Dermis blood vessel endothelial cell (primary cell): ENCODE measurements at regions not wholly inside any gene's neighbourhood (a gene's known extent, or its start where the extent isn't known, plus 50 kb on each side); places are given as distances from the start of the nearest gene placed in this dataset.
A peak's percentile ranks its signal among the peaks of the same experiment; 100 is the strongest.

Experiments used
- DNase-seq: peaks from one replicate; pipeline ENCODE4 v3.0.0; 2010

- DNase-seq, result no peak
Measured at GRCh38 chr1:22246755-22247480, 104.0 kb upstream of the WNT4 start.

- no peak for DNase-seq
Measured at GRCh38 chr1:22247527-22248245, 104.8 kb upstream of the WNT4 start.

GRCh38 chr1:22248746-22249145 is 105.8 kb upstream of the WNT4 start:
- DNase-seq, result no peak

- DNase-seq, result no peak
Measured at GRCh38 chr1:22249928-22250680, 107.2 kb upstream of the WNT4 start.

GRCh38 chr1:22250724-22251123 is 107.8 kb upstream of the WNT4 start:
- no peak for DNase-seq

- no peak for DNase-seq
Measured at GRCh38 chr1:22252251-22252650, 109.4 kb upstream of the WNT4 start.

GRCh38 chr1:22253012-22253790 is 110.3 kb upstream of the WNT4 start:
- no peak for DNase-seq

- DNase-seq, result no peak
Measured at GRCh38 chr1:22254756-22255155, 111.9 kb upstream of the WNT4 start.

- no peak for DNase-seq
Measured at GRCh38 chr1:22255341-22256212, 112.7 kb upstream of the WNT4 start.

GRCh38 chr1:22256213-22256512 is 113.3 kb upstream of the WNT4 start:
- no peak for DNase-seq

- no peak for DNase-seq
Measured at GRCh38 chr1:22257290-22258275, 114.7 kb upstream of the WNT4 start.

- no peak for DNase-seq
Measured at GRCh38 chr1:22258698-22259097, 115.8 kb upstream of the WNT4 start.

GRCh38 chr1:22259551-22260282 is 116.8 kb upstream of the WNT4 start:
- peak; percentile 29 for DNase-seq

- no peak for DNase-seq
Measured at GRCh38 chr1:22260860-22261432, 118.0 kb upstream of the WNT4 start.

GRCh38 chr1:22261580-22261979 is 118.7 kb upstream of the WNT4 start:
- no peak for DNase-seq

- DNase-seq, result no peak
Measured at GRCh38 chr1:22262583-22262982, 119.7 kb upstream of the WNT4 start.

GRCh38 chr1:22263359-22263758 is 120.5 kb upstream of the WNT4 start:
- no peak for DNase-seq

- no peak for DNase-seq
Measured at GRCh38 chr1:22264464-22265341, 121.8 kb upstream of the WNT4 start.

- DNase-seq, result no peak
Measured at GRCh38 chr1:22266141-22266540, 123.2 kb upstream of the WNT4 start.
